DMS153 (cell line): ENCODE measurements at regions not wholly inside any gene's neighbourhood (a gene's known extent, or its start where the extent isn't known, plus 50 kb on each side); places are given as distances from the start of the nearest gene placed in this dataset.

ENCODE experiments used
- DNase-seq: peaks from one replicate; lab custom pipeline; 2025; lab: John Stamatoyannopoulos, UW

- no peak for DNase-seq
Measured at GRCh38 chr15:96218623-96219455, 111.7 kb upstream of the NR2F2 start.

DNA sequence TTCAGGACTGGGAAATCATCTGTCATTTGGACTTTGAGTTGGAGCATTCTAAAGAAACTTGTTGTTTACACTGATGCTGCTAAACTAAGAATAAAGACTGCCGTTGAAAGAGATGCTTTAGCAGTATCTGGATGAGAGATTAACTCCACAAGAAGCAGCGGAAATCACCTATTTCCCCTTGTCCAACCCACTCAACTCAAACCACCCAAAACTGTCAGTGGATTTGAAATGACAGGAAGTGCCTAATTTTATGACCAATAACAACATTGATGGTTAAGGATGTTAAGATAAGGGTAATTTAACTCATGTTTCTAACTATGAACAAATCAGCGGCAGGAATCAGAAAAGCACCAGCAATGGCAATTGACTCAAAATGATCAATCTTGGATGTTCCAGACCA is 110.8 kb upstream of the NR2F2 start:
- DNase-seq, result no peak

DNA sequence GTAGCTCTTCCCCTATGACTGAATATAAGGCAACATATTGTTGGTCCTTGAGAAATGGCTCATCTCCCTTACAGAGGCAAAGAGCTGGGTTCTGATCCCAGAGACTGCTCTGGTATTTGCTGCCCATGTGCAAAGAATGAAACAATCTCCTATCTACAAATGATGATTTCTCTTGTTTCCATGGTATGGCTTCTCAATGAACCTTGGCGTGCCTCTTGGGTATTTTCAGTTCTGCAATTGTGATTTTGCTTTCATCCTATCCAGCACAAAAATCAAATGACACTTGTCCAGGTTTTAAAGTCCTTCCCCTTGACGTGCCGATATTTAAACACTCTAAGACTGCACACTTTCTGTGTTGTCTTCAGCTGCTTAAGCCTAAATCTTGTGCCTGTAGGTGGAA is 109.8 kb upstream of the NR2F2 start:
- DNase-seq, result no peak

DNA sequence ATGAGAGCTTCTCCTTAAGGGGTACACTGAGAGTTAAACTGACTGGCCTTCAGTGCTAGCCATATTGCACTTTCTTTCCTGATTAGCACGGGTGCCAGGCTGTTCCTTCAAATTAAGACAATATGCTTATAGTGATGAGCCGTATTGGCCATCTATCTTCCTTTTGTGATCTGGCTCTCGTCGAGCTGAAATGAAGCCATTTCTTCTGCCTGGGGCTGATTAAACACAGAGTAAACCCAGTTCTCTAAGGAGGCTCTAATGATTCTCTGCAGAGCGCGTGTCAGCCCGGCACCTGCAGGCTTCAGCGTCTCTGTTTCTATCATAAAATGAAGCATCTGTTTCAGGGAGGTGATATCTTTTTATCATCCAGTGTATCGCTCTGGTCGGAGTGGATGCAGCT is 107.5 kb upstream of the NR2F2 start:
- DNase-seq, result no peak

DNA sequence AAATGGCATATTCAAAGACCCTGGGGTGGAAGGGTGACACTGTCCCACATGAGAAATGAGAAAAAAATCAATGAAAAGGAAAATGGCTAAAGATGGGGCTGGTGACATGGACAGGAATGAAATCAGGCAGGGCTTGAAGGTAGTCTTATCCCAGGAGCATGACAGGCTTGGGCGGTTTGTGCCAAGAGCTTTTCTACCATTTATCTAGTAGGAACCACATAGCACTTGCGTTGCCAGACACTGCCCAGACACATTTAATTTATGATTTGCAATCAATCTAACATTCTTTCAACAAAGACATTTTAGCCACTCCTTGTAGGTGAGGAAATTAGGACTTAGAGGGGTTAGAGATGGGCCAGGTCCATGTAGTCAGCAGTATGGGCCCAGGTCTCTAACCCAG is 106.6 kb upstream of the NR2F2 start:
- DNase-seq, result no peak

GRCh38 chr15:96225642-96226259 is 104.7 kb upstream of the NR2F2 start:
- no peak for DNase-seq

DNA sequence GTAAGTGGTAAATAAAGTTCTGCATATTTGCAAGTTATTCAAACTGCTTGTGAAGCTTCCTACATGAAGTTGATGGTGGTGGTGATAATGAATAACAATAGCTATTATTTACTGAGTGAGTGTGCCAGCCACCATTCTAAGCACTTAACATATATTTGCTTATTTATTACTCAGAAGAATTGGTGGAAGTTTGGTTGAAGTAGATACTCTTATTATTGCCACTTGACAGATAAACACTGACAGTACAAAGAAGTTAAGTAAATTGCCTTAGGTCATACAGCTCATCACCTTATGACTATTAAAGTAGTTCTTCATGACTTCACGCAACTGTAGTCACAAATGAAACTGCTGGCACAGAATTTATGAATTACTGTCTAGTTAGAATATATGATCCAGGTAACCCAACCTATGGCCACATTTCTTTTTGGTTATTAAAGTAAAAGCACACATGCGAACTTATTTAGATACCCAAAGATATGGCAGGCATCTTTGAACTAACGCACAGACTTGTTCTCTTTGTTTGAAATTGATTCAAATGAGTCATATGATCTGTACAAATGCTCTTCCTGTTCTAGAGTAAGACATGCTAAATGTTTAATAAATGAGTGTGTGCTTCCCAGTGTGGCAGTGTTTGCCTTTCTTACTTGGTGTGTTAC is 99.8 kb upstream of the NR2F2 start:
- DNase-seq, result no peak

- no peak for DNase-seq
Measured at GRCh38 chr15:96232335-96232734, 98.2 kb upstream of the NR2F2 start.

- DNase-seq, result no peak
Measured at GRCh38 chr15:96234109-96234892, 96.2 kb upstream of the NR2F2 start.

DNA sequence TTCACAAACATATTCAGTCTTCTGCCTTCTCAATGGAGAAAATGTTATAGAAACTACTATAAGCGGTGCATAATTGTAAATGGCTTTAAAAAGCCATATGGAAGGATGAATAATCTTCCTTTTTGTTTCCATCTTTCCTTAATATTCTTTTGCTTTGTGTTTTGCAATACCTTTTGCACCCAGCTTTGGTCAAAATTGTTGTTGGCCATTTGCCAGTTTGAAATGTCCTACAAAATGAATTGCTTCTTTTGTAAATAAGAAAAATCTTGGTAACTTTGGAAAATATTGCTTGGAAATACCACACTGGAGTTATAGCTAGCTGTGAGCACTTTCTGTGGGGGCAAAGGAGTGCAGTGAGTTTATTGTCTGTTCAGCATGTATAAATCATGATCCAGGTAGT is 93.5 kb upstream of the NR2F2 start:
- DNase-seq, result no peak

DNA sequence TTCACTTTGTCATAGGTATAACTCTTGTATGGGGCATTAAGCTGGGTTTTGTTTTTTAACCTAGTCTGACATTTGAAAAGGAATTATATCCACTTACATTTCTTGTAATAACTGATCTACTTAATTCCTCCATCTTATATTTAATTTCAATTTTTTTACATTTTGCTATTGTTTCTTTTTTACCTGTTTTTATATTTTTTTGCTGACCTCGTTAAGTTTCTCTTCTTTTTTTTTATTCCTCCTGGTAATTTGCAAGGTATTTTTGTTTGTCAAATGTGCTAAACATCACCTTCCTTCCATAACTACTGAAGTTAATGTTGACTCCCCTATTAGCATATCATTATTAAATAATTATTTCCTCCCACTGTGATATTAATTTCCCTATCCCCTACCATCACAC is 87.7 kb upstream of the NR2F2 start:
- no peak for DNase-seq

GRCh38 chr15:96243701-96244100 is 86.8 kb upstream of the NR2F2 start:
- no peak for DNase-seq

GRCh38 chr15:96245252-96245651 is 85.2 kb upstream of the NR2F2 start:
- no peak for DNase-seq

DNA sequence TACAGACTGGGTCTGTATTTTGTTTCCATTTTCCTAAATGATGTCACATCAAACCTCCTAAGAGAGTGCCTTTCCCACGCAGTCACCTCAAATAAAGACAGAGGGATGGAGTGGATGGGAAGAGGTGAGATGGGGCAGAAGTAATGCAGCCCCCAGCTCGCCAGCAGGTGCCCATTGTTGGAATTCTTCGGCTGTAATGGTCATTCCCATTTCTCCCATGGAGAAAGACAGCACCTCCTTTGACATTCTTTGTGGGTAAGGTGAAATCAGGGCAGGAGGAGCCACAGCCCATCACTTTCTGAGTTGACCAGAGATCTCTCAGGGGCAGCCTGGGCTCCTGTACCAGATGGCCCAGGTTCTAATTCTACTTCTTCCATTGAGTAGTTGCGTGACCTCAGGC is 84.4 kb upstream of the NR2F2 start:
- no peak for DNase-seq

DNA sequence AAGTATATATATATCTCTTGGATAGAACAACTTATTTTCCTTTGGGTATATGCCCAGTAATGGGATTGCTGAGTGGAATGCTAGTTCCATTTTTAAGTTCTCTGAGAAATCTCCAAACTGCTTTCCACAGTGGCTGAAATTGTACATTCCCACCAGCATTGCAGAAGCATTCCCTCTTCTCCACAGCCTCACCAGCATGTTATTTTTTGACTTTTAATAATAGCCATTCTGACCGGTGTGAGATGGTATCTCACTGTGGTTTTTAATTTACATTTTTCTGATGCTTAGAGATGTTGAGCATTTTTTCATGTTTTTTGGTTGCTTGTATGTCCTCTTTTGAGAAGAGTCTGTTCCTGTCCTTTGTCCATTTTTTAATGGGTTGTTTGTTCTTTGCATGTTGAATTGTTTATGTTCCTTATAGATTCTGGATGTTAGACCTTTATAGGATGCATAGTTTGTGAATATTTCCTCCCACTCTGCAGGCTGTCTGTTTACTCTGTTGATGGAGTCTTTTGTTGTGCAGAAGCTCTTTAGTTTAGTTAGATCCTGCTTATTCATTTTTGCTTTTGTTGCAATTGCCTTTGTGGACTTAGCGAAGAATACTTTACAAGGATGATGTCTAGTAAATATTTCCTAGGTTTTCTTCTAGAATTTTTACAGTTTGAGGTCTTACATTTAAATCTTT is 82.7 kb upstream of the NR2F2 start:
- no peak for DNase-seq

DNA sequence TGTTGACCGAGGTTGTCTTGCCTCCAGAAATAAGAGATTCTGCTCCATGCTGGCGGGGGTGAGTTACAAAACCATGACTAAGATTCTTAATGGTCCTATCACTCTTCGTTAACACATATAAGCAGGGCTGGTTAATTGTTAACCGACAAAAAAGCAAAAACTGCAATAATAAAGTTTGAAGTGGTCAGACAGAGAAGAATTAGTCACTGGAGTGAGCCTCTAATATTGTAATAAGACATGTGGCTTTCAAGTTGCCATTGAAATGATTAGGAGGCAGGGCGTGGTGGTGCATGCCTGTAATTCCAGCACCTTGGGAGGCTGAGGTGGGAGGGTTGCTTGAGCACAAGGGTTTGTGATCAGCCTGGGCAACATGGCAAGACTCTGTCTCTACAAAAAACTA is 78.4 kb upstream of the NR2F2 start:
- DNase-seq, result no peak

GRCh38 chr15:96253006-96253747 is 77.3 kb upstream of the NR2F2 start:
- DNase-seq, result no peak

DNA sequence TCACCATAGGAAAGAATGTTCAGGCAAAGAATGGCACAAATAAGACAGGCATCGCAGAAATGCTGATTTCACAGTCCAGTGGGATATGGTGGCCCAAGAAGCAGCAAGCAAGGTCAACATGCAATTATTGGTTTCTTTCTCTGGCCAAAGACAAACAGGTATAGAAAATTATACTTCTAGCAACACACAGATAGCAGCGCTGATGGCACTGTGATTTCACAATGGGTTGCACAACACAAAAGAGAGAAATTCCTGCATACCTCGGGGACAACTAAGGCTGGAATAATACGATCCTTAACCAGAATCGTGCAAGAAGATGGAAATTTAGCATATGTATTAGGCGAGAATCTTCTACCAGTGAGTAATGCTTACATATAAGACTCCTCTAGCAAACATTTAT is 76.3 kb upstream of the NR2F2 start:
- no peak for DNase-seq

DNA sequence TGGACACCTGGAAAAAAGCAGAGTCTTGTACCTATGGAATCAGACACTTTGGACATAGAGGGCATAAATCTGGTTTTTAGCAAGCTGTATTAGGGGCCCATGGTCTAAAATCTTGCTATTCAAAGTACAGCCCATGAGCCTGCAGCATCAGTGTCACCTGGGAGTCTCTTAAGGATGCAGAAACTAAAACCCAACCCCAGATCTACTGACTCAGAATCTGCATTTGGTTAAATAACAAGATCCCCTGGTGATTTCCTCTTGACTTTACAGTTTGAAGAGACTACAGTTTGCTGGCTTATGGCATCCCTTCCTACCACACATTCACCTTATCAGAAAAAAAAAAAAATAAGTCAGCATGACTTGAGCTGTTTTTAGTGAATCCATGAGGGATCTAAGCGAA is 74.9 kb upstream of the NR2F2 start:
- no peak for DNase-seq

DNA sequence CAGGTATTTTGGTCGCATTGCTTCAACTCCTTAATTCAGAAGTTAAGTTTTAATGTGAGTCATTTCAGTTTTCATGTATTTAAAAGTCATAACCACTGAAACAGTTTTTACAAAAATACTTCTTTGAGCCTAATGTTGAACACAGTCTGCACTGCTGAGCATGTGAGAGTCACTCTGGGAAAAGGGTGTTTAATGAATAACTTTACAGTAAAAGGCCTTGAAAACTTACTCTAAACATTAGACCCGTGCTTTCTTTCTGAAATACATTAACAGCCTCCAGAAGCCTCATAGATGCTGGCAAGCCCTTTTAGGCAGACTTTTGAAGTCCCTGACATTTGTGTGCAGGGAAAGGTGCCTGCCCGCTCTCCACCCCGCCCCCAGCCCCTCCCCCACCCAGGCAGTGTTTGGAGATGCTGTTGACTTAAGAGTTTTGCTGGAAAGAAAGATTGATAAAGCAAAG is 68.9 kb upstream of the NR2F2 start:
- DNase-seq, result no peak

- no peak for DNase-seq
Measured at GRCh38 chr15:96262097-96262496, 68.4 kb upstream of the NR2F2 start.
